ENCODE measurements at regions not wholly inside any gene's neighbourhood (a gene's known extent, or its start where the extent isn't known, plus 50 kb on each side); places are given as distances from the start of the nearest gene placed in this dataset.

- no peak for DNase-seq
These were observed 78.1 kb upstream of the TMEM196 start for GRCh38 chr7:19851504-19851903.

- DNase-seq, result no peak
These were observed 61.1 kb upstream of the TMEM196 start for GRCh38 chr7:19834566-19834965.

- DNase-seq, result no peak
These were observed 57.2 kb upstream of the TMEM196 start for GRCh38 chr7:19830604-19831003.

Data from skin of body (tissue), 1 donor.